Neural progenitor cell (in vitro differentiated cells): ENCODE measurements at regions not wholly inside any gene's neighbourhood (a gene's known extent, or its start where the extent isn't known, plus 50 kb on each side); places are given as distances from the start of the nearest gene placed in this dataset.

ENCODE experiments used
- DNase-seq: peaks from one replicate; pipeline ENCODE4 v3.0.0-alpha.2; 2016; ENCODE audit warnings: low spot score
- H2AFZ ChIP-seq: fragments of 200-600 bp; sonication (generic); replicated peaks from 2 replicates; pipeline ENCODE4 v1.6.1; 2016; ENCODE audit warnings: antibody characterized with exemption
- H3F3A ChIP-seq: fragments of 200-600 bp; sonication (generic); 2 replicates; pipeline ENCODE4 v1.6.1; 2016; ENCODE audit warnings: antibody characterized with exemption, low read depth
- H3K27ac ChIP-seq: fragments of 200-600 bp; sonication (generic); 2 replicates; pipeline ENCODE4 v1.5.1; 2016; ENCODE audit warnings: mild to moderate bottlenecking
- H3K27me3 ChIP-seq: fragments of 200-600 bp; sonication (generic); 2 replicates; pipeline ENCODE4 v1.6.1; 2016; ENCODE audit warnings: mild to moderate bottlenecking, moderate library complexity
- H3K36me3 ChIP-seq: fragments of 200-600 bp; sonication (generic); 2 replicates; pipeline ENCODE4 v1.5.1; 2016
- H3K4me1 ChIP-seq: fragments of 200-600 bp; sonication (generic); 2 replicates; pipeline ENCODE4 v1.6.1; 2016; ENCODE audit warnings: mixed run types
- H3K4me2 ChIP-seq: fragments of 200-600 bp; sonication (generic); 2 replicates; pipeline ENCODE4 v1.6.1; 2016
- H3K4me3 ChIP-seq: fragments of 200-600 bp; sonication (generic); 2 replicates; pipeline ENCODE4 v1.5.1; 2016
- H3K79me2 ChIP-seq: fragments of 200-600 bp; sonication (generic); 2 replicates; pipeline ENCODE4 v1.6.1; 2016; ENCODE audit warnings: low read depth
- H3K9ac ChIP-seq: fragments of 200-600 bp; sonication (generic); 2 replicates; pipeline ENCODE4 v1.6.1; 2016
- H3K9me3 ChIP-seq: fragments of 200-600 bp; sonication (generic); 2 replicates; pipeline ENCODE4 v1.5.1; 2016; ENCODE audit warnings: low read depth
- H4K20me1 ChIP-seq: fragments of 200-600 bp; sonication (generic); 2 replicates; pipeline ENCODE4 v1.6.1; 2016; ENCODE audit warnings: low read depth
- H3K27ac Mint-ChIP-seq: 3 replicates; pipeline ENCODE4 v1.8.0; 2021; ENCODE audit warnings: mixed read lengths
- H3K27me3 Mint-ChIP-seq: 2 replicates; pipeline ENCODE4 v1.8.0; 2022; ENCODE audit warnings: low read depth, mild to moderate bottlenecking, inconsistent platforms, moderate library complexity, mixed read lengths; ENCODE audit not compliant: insufficient read depth
- H3K36me3 Mint-ChIP-seq: 3 replicates; pipeline ENCODE4 v1.8.0; 2021; ENCODE audit warnings: mixed read lengths
- H3K4me1 Mint-ChIP-seq: 3 replicates; pipeline ENCODE4 v1.8.0; 2021; ENCODE audit warnings: mixed read lengths
- H3K4me3 Mint-ChIP-seq: 3 replicates; pipeline ENCODE4 v1.8.0; 2021; ENCODE audit warnings: mild to moderate bottlenecking, moderate library complexity, mixed read lengths
- H3K9me3 Mint-ChIP-seq: 3 replicates; pipeline ENCODE4 v1.8.0; 2020; ENCODE audit warnings: mixed read lengths
- CTCF ChIP-seq: fragments of 200-600 bp; sonication (generic); IDR thresholded peaks from 2 replicates; pipeline ENCODE4 v1.5.1; 2017; ENCODE audit warnings: antibody characterized with exemption, mild to moderate bottlenecking
- EZH2 ChIP-seq: fragments of 200-600 bp; sonication (generic); IDR thresholded peaks from 2 replicates; pipeline ENCODE4 v1.6.1; 2017; ENCODE audit warnings: antibody characterized with exemption, mild to moderate bottlenecking, moderate library complexity
- EZH2phosphoT487 ChIP-seq: fragments of 200-600 bp; sonication (generic); IDR thresholded peaks from 2 replicates; pipeline ENCODE4 v1.6.1; 2017; ENCODE audit warnings: antibody characterized with exemption

- Histone ChIP-seq H3K4me1 (peaks cover 18% of the 10 kb centered on the region), H3K9me3 (no peaks in the 10 kb centered on the region), H3K79me2 (no peaks in the 10 kb centered on the region), H3K4me3 (no peak overlapping the region), H3K4me2 (peak overlapping the region; percentile 25), H3K36me3 (no peaks in the 10 kb centered on the region), H3K27me3 (no peaks in the 10 kb centered on the region), H3K9ac (no peak overlapping the region), H2AFZ (peak overlapping the region; percentile 53), H3F3A (peaks cover 4% of the 10 kb centered on the region), H3K27ac (no peak overlapping the region), H4K20me1 (no peaks in the 10 kb centered on the region)
- peaks cover 8% of the 10 kb centered on the region for H3K9me3 Mint-ChIP-seq
- H3K4me1 Mint-ChIP-seq = peaks cover 3% of the 10 kb centered on the region
- DNase-seq = peak; percentile 34
- no peak overlapping the region for H3K4me3 Mint-ChIP-seq
- H3K27ac Mint-ChIP-seq = peak overlapping the region; percentile 69
- no peaks in the 10 kb centered on the region for H3K36me3 Mint-ChIP-seq
- TF ChIP-seq CTCF = no peak
- TF ChIP-seq EZH2 = no peak
- no peak for TF ChIP-seq EZH2phosphoT487
- peaks cover 14% of the 10 kb centered on the region for H3K27me3 Mint-ChIP-seq
Observed at GRCh38 chr20:39282619-39283092, 320.5 kb downstream of the DHX35 start.

- no peaks in the 10 kb centered on the region for H3K27me3 ChIP-seq
- H3K4me1 Mint-ChIP-seq = peaks cover 3% of the 10 kb centered on the region
- no peaks in the 10 kb centered on the region for H3K79me2 ChIP-seq
- H3K9me3 ChIP-seq = no peaks in the 10 kb centered on the region
- peaks cover 5% of the 10 kb centered on the region for H3K9me3 Mint-ChIP-seq
- H4K20me1 ChIP-seq = no peaks in the 10 kb centered on the region
- H3K4me1 ChIP-seq = peaks cover 26% of the 10 kb centered on the region
- no peak overlapping the region for H3K27ac Mint-ChIP-seq
- no peak overlapping the region for H3K9ac ChIP-seq
- no peaks in the 10 kb centered on the region for H3K36me3 Mint-ChIP-seq
- H3K36me3 ChIP-seq = no peaks in the 10 kb centered on the region
- no peak for TF ChIP-seq EZH2
- TF ChIP-seq EZH2phosphoT487 = no peak
- TF ChIP-seq CTCF = no peak
- H3K27me3 Mint-ChIP-seq = peaks cover 14% of the 10 kb centered on the region
- no peak overlapping the region for H3K27ac ChIP-seq
- H3K4me3 Mint-ChIP-seq = no peak overlapping the region
- H3K4me3 ChIP-seq = no peak overlapping the region
- peaks cover 4% of the 10 kb centered on the region for H3F3A ChIP-seq
- DNase-seq = no peak
- no peak overlapping the region for H2AFZ ChIP-seq
- no peak overlapping the region for H3K4me2 ChIP-seq
Observed at GRCh38 chr20:39280875-39281274, 318.7 kb downstream of the DHX35 start.

GRCh38 chr20:39278230-39278788, 316.2 kb downstream of the DHX35 start:
- no peak overlapping the region for H3K4me3 Mint-ChIP-seq
- peaks cover 3% of the 10 kb centered on the region for H3K4me1 Mint-ChIP-seq
- H3K36me3 Mint-ChIP-seq = no peaks in the 10 kb centered on the region
- peaks cover 26% of the 10 kb centered on the region for H3K4me1 ChIP-seq
- H3K27me3 ChIP-seq = no peaks in the 10 kb centered on the region
- H3K4me2 ChIP-seq = no peak overlapping the region
- peaks cover 5% of the 10 kb centered on the region for H3K9me3 Mint-ChIP-seq
- no peak overlapping the region for H3K4me3 ChIP-seq
- no peak for DNase-seq
- no peak for TF ChIP-seq EZH2
- TF ChIP-seq CTCF = no peak
- TF ChIP-seq EZH2phosphoT487 = no peak
- no peaks in the 10 kb centered on the region for H3K9me3 ChIP-seq
- no peaks in the 10 kb centered on the region for H3K79me2 ChIP-seq
- H3K27me3 Mint-ChIP-seq = peaks cover 11% of the 10 kb centered on the region
- peaks cover 4% of the 10 kb centered on the region for H3F3A ChIP-seq
- no peaks in the 10 kb centered on the region for H3K36me3 ChIP-seq
- no peak overlapping the region for H3K27ac Mint-ChIP-seq
- no peak overlapping the region for H3K9ac ChIP-seq
- no peak overlapping the region for H3K27ac ChIP-seq
- no peaks in the 10 kb centered on the region for H4K20me1 ChIP-seq
- peak overlapping the region; percentile 47 for H2AFZ ChIP-seq
